ENCODE measurements at regions not wholly inside any gene's neighbourhood (a gene's known extent, or its start where the extent isn't known, plus 50 kb on each side); places are given as distances from the start of the nearest gene placed in this dataset.

GRCh38 chr17:33469421-33469820, 176.3 kb upstream of the ASIC2 start:
- intact Hi-C loops (cut with DNase I; ENCODE audit: low total_unique reads): no loop called here
- Histone ChIP-seq H3K27ac (peak overlapping the region in 2 of 4 donors; percentile 11 to 28), H3K36me3 (no peaks in the 10 kb centered on the region), H3K9me3 (no peaks in the 10 kb centered on the region), H3K4me3 (no peak overlapping the region), H3K27me3 (no peaks in the 10 kb centered on the region), H3K4me1 (peaks cover 0 to 12% (median 0%) of the 10 kb centered on the region in 4 donors)
- no peak for DNase-seq
- WGBS, 2 donors (ENCODE audit: low coverage in 1 of 2): 77 to 83% methylated on average over 1 to 3 of the region's 3 CpGs
- TF ChIP-seq POLR2A (IDR thresholded peaks at IDR 0.05) (no peak), CTCF (IDR thresholded peaks at IDR 0.05) (no peak), EP300 (IDR thresholded peaks at IDR 0.05; ENCODE audit: low read depth) (no peak), POLR2AphosphoS5 (IDR thresholded peaks at IDR 0.05) (no peak)
- in situ Hi-C loops (cut with MboI; ENCODE audit: low pct_ligation_motif_present in 1 of 4, low pct_unique_long_range_greater_than_20kb in 1 of 4, low sequenced_read_pairs in 3 of 4): no loop called here

DNA sequence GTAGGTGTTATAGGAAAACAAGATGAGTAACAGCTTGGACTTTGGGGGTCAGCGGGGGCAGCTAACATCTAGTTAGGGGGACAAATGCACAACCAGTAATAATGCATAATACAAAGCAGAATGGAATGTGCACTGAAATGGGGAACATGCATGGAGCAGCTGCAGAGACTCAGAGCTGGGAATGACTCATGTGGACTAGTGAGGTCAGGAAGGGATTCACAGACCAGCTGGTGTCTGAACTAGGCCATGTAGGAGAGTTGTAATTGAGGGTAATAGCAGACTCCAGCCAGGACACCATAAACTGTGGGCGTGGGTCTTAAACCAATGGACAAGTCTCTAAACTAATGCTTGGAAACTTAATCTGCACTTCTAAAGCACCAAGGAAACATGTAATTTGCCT, 176.8 kb upstream of the ASIC2 start:
- intact Hi-C loops (cut with DNase I; ENCODE audit: low total_unique reads): no loop called here
- TF ChIP-seq POLR2A (IDR thresholded peaks at IDR 0.05) (no peak), POLR2AphosphoS5 (IDR thresholded peaks at IDR 0.05) (peak in 2 of 3 donors; percentile 49 to 50)
- in situ Hi-C loops (cut with MboI; ENCODE audit: low pct_ligation_motif_present in 1 of 4, low pct_unique_long_range_greater_than_20kb in 1 of 4, low sequenced_read_pairs in 3 of 4): no loop called here
- H3K27me3 ChIP-seq: no peaks in the 10 kb centered on the region
- H3K4me1 ChIP-seq: peaks cover 0 to 10% (median 0%) of the 10 kb centered on the region in 4 donors
- no peaks in the 10 kb centered on the region for H3K36me3 ChIP-seq
- peak overlapping the region in 2 of 4 donors; percentile 11 to 28 for H3K27ac ChIP-seq
- H3K4me3 ChIP-seq: no peak overlapping the region
- peak; percentile 35 for DNase-seq
- 39 to 49% methylated on average over 2 of the region's 2 CpGs for WGBS, 2 donors (ENCODE audit: low coverage in 1 of 2)
- H3K9me3 ChIP-seq: no peaks in the 10 kb centered on the region

DNA sequence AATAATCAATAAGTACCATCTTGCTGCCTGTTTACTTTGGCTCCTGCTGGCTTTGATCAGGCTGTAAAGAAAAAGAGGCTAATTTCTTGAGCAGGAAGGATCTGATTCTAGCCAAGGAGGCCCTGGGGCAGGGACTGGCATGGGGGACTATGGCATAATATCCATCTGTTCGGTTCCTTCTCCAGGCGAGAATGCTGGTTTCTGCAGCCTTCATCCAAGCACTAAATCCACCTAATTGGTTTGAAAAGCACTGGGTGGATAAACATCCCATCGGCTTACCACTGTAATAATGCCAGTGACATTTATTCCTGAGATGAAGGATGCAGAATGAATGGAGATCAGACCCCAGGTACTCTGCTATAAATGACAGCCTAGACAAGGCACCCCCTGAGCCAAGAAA, 180.0 kb upstream of the ASIC2 start:
- no peak for DNase-seq
- WGBS, 2 donors (ENCODE audit: low coverage in 1 of 2): 87% methylated on average over 3 of the region's 3 CpGs; no CpG with 5 or more reads in 1 of the 2 donors
- intact Hi-C loops (cut with DNase I; ENCODE audit: low total_unique reads): no loop called here
- peaks cover 0 to 8% (median 0%) of the 10 kb centered on the region in 4 donors for H3K4me1 ChIP-seq
- TF ChIP-seq POLR2A (IDR thresholded peaks at IDR 0.05) (no peak), POLR2AphosphoS5 (IDR thresholded peaks at IDR 0.05) (no peak)
- H3K27ac ChIP-seq: no peak overlapping the region
- in situ Hi-C loops (cut with MboI; ENCODE audit: low pct_ligation_motif_present in 1 of 4, low pct_unique_long_range_greater_than_20kb in 1 of 4, low sequenced_read_pairs in 3 of 4): no loop called here
- H3K4me3 ChIP-seq: no peak overlapping the region
- no peaks in the 10 kb centered on the region for H3K9me3 ChIP-seq
- no peaks in the 10 kb centered on the region for H3K27me3 ChIP-seq
- H3K36me3 ChIP-seq: no peaks in the 10 kb centered on the region

GRCh38 chr17:33474789-33475188, 181.7 kb upstream of the ASIC2 start:
- intact Hi-C loops (cut with DNase I; ENCODE audit: low total_unique reads) (no loop called here), in situ Hi-C loops (cut with MboI; ENCODE audit: low pct_ligation_motif_present in 1 of 4, low pct_unique_long_range_greater_than_20kb in 1 of 4, low sequenced_read_pairs in 3 of 4) (loop anchor here in 1 of 4 donors (25.0 kb wide), 1 partner anchor 262 kb away; no protein-coding TSS in a partner anchor)
- Histone ChIP-seq H3K27ac (no peak overlapping the region), H3K4me3 (no peak overlapping the region), H3K36me3 (no peaks in the 10 kb centered on the region), H3K9me3 (no peaks in the 10 kb centered on the region), H3K27me3 (no peaks in the 10 kb centered on the region), H3K4me1 (peaks cover 0 to 4% (median 0%) of the 10 kb centered on the region in 4 donors)
- DNase-seq: no peak
- WGBS, 2 donors (ENCODE audit: low coverage in 1 of 2): 70 to 85% methylated on average over 4 to 5 of the region's 5 CpGs
- TF ChIP-seq POLR2A (IDR thresholded peaks at IDR 0.05): no peak
- no peak for TF ChIP-seq EP300 (IDR thresholded peaks at IDR 0.05; ENCODE audit: low read depth)
- TF ChIP-seq POLR2AphosphoS5 (IDR thresholded peaks at IDR 0.05): no peak
- no peak for TF ChIP-seq CTCF (IDR thresholded peaks at IDR 0.05)

- Histone ChIP-seq H3K9me3 (no peaks in the 10 kb centered on the region), H3K36me3 (no peaks in the 10 kb centered on the region), H3K4me1 (no peaks in the 10 kb centered on the region), H3K27ac (no peak overlapping the region), H3K4me3 (no peak overlapping the region), H3K27me3 (no peaks in the 10 kb centered on the region)
- TF ChIP-seq CTCF (IDR thresholded peaks at IDR 0.05) (no peak), POLR2A (IDR thresholded peaks at IDR 0.05) (no peak), POLR2AphosphoS5 (IDR thresholded peaks at IDR 0.05) (no peak), EP300 (IDR thresholded peaks at IDR 0.05; ENCODE audit: low read depth) (no peak)
- in situ Hi-C loops (cut with MboI; ENCODE audit: low pct_ligation_motif_present in 1 of 4, low pct_unique_long_range_greater_than_20kb in 1 of 4, low sequenced_read_pairs in 3 of 4): loop anchor here in 1 of 4 donors (25.0 kb wide), 1 partner anchor 263 kb away; no protein-coding TSS in a partner anchor
- 47 to 63% methylated on average over 3 to 7 of the region's 7 CpGs for WGBS, 2 donors (ENCODE audit: low coverage in 1 of 2)
- no peak for DNase-seq
- intact Hi-C loops (cut with DNase I; ENCODE audit: low total_unique reads): no loop called here
Measured at GRCh38 chr17:33475594-33475993, 182.5 kb upstream of the ASIC2 start.

Data from transverse colon (tissue), 4 donors.